HCT116 (cell line): ENCODE measurements at regions not wholly inside any gene's neighbourhood (a gene's known extent, or its start where the extent isn't known, plus 50 kb on each side); places are given as distances from the start of the nearest gene placed in this dataset.

Experiments
- ATAC-seq: fragments of 200-7000 bp; cut with Tn5 transposase; 2 replicates; pipeline ENCODE4 v1.9.1; 2020; ENCODE audit warnings: mild to moderate bottlenecking, moderate library complexity
- BruUV-seq: library from RNA; stranded (reverse); fragments of 400-500 nt; replicated peaks from 2 replicates; lab custom pipeline; 2021; lab: Mats Ljungman, UMichigan
- CTCF ChIA-PET: fragments of 300-600 bp; sonication (Branson Sonifier 250); formaldehyde crosslinking; loops from one replicate; lab custom pipeline; 2021; ENCODE audit warnings: antibody characterized with exemption; lab: Charles Lee
- POLR2A ChIA-PET: fragments of 300-600, 350-600 bp; sonication (Branson Sonifier 250); formaldehyde crosslinking; loops from one replicate; lab custom pipeline; 2021; ENCODE audit warnings: antibody characterized with exemption; lab: Charles Lee
- RAD21 ChIA-PET, 2 experiments: fragments of 300-600 bp; sonication (Branson Sonifier 250); formaldehyde crosslinking; loops; one replicate each; lab custom pipeline; 2023; ENCODE audit warnings: low total read pairs in 2 of 2; ENCODE audit not compliant: uncharacterized antibody in 2 of 2, unreplicated experiment in 2 of 2, low non-redundant PET in 1 of 2; lab: Charles Lee
- DNase-seq: peaks from one replicate; pipeline ENCODE4 v3.0.0-alpha.2; 2010; ENCODE audit warnings: low read depth, low spot score
- H2AFZ ChIP-seq: fragments of 200-600 bp; shearing (Covaris generic), sonication (generic); 2 replicates; pipeline ENCODE4 v1.6.1; 2017; ENCODE audit warnings: low read depth, mixed run types, mixed read lengths, antibody characterized with exemption, low read length; ENCODE audit not compliant: poor library complexity, severe bottlenecking
- H3K27ac ChIP-seq: 2 replicates; pipeline ENCODE4 v1.5.1; 2012; ENCODE audit warnings: low read depth, low read length
- H3K27me3 ChIP-seq: fragments of 200-600 bp; sonication (generic); 2 replicates; pipeline ENCODE4 v1.6.1; 2016; ENCODE audit warnings: mixed run types, low read length, mixed read lengths; ENCODE audit not compliant: insufficient read depth
- H3K36me3 ChIP-seq, 2 experiments: fragments of 200-500 bp in 1 of 2; fragments of 200-600 bp in 1 of 2; sonication (Bioruptor generic) in 1 of 2; sonication (generic) in 1 of 2; 2 replicates each; pipeline versions ENCODE4 v1.5.1 to v1.6.1; 2014 to 2016; ENCODE audit warnings: low read length in 2 of 2, inconsistent platforms in 1 of 2, mixed read lengths in 1 of 2, mixed run types in 1 of 2; ENCODE audit not compliant: insufficient read depth in 2 of 2, control insufficient read depth in 1 of 2
- H3K4me1 ChIP-seq, 2 experiments: fragments of 200-600 bp in 1 of 2; sonication (generic) in 1 of 2; 2 replicates each; pipeline versions ENCODE4 v1.5.1 to v1.6.1; 2012 to 2017; ENCODE audit warnings: low read length in 2 of 2, inconsistent platforms in 1 of 2, mild to moderate bottlenecking in 1 of 2, mixed read lengths in 1 of 2, mixed run types in 1 of 2, moderate library complexity in 1 of 2; ENCODE audit not compliant: insufficient read depth in 2 of 2, control insufficient read depth in 1 of 2
- H3K4me2 ChIP-seq: fragments of 200-600 bp; sonication (generic); 2 replicates; pipeline ENCODE4 v1.6.1; 2017; ENCODE audit warnings: mixed run types, low read length, mixed read lengths
- H3K4me3 ChIP-seq, 2 experiments: fragments of 200-600 bp in 1 of 2; sonication (generic) in 1 of 2; replicated peaks in 1 of 2; 2 replicates each; pipeline ENCODE4 v1.5.1; 2011 to 2016; ENCODE audit warnings: low read length in 2 of 2, control low read depth in 1 of 2, low read depth in 1 of 2, mild to moderate bottlenecking in 1 of 2, mixed read lengths in 1 of 2, mixed run types in 1 of 2
- H3K79me2 ChIP-seq: fragments of 200-600 bp; sonication (generic); 2 replicates; pipeline ENCODE4 v1.6.1; 2017; ENCODE audit warnings: mild to moderate bottlenecking, mixed run types, low read length, moderate library complexity, mixed read lengths; ENCODE audit not compliant: insufficient read depth
- H3K9ac ChIP-seq: fragments of 200-600 bp; sonication (generic); 2 replicates; pipeline ENCODE4 v1.6.1; 2016; ENCODE audit warnings: low read length, mixed read lengths
- H3K9me2 ChIP-seq: fragments of 200-600 bp; sonication (generic), shearing (Covaris generic); 2 replicates; pipeline ENCODE4 v1.6.1; 2017; ENCODE audit warnings: mixed run types, mild to moderate bottlenecking, moderate library complexity; ENCODE audit not compliant: insufficient read depth
- H3K9me3 ChIP-seq, 2 experiments: fragments of 200-500 bp in 1 of 2; fragments of 200-600 bp in 1 of 2; sonication (Bioruptor generic) in 1 of 2; sonication (generic) in 1 of 2; 2 replicates each; pipeline ENCODE4 v1.6.1; 2014 to 2017; ENCODE audit warnings: low read length in 2 of 2, mixed read lengths in 2 of 2, inconsistent platforms in 1 of 2, low read depth in 1 of 2, mild to moderate bottlenecking in 1 of 2, mixed run types in 1 of 2, moderate library complexity in 1 of 2; ENCODE audit not compliant: control insufficient read depth in 1 of 2, insufficient read depth in 1 of 2
- H4K20me1 ChIP-seq: fragments of 200-600 bp; sonication (generic), shearing (Covaris generic); 2 replicates; pipeline ENCODE4 v1.6.1; 2017; ENCODE audit warnings: mixed run types, mild to moderate bottlenecking, moderate library complexity; ENCODE audit not compliant: insufficient read depth
- CBX3 ChIP-seq: IDR thresholded peaks from 2 replicates; pipeline ENCODE4 v1.6.1; 2012; ENCODE audit warnings: low read depth
- EGR1 ChIP-seq: IDR thresholded peaks from 2 replicates; pipeline ENCODE4 v1.6.1; 2012; ENCODE audit warnings: low read depth
- EZH2 ChIP-seq: fragments of 200-600 bp; sonication (generic); IDR thresholded peaks from 2 replicates; pipeline ENCODE4 v1.6.1; 2017; ENCODE audit warnings: antibody characterized with exemption, mixed run types
- EZH2phosphoT487 ChIP-seq: fragments of 200-600 bp; IDR thresholded peaks from 2 replicates; pipeline ENCODE4 v1.6.1; 2018; ENCODE audit warnings: antibody characterized with exemption, borderline replicate concordance
- JUND ChIP-seq: IDR thresholded peaks from 2 replicates; pipeline ENCODE4 v1.6.1; 2012
- POLR2A ChIP-seq: IDR thresholded peaks from 2 replicates; pipeline ENCODE4 v1.7.0; 2011; ENCODE audit warnings: borderline replicate concordance; ENCODE audit not compliant: insufficient read depth, insufficient read length; ENCODE audit errors: extremely low read depth
- RAD21 ChIP-seq: IDR thresholded peaks from 2 replicates; pipeline ENCODE4 v1.6.1; 2012; ENCODE audit warnings: low read depth, mild to moderate bottlenecking
- REST ChIP-seq: IDR thresholded peaks from 2 replicates; pipeline ENCODE4 v1.6.1; 2012; ENCODE audit warnings: low read depth
- SP1 ChIP-seq: IDR thresholded peaks from 2 replicates; pipeline ENCODE4 v1.6.1; 2012; ENCODE audit warnings: low read depth
- SRF ChIP-seq: IDR thresholded peaks from 2 replicates; pipeline ENCODE4 v1.6.1; 2012; ENCODE audit warnings: low read depth
- YY1 ChIP-seq: IDR thresholded peaks from 2 replicates; pipeline ENCODE4 v1.6.1; 2011; ENCODE audit warnings: low read length, low read depth, moderate library complexity, mild to moderate bottlenecking; ENCODE audit not compliant: insufficient replicate concordance; ENCODE audit errors: extremely low read depth
- intact Hi-C: fragments of 100-400 bp; cut with micrococcal nuclease; formaldehyde crosslinking; loops from 2 replicates; pipeline ENCODE4 v1.10.0; 2022
- TF ChIP-seq, protein P1 (sequence below): IDR thresholded peaks from 2 replicates; pipeline ENCODE4 v1.6.1; 2012

GRCh38 chr5:4246447-4246846 lies 650.8 kb downstream of the IRX1 start:
- no peak for ATAC-seq
- Histone ChIP-seq H3K4me3 (no peak overlapping the region), H3K36me3 (no peaks in the 10 kb centered on the region), H4K20me1 (no peaks in the 10 kb centered on the region), H3K27me3 (no peaks in the 10 kb centered on the region), H3K27ac (no peak overlapping the region), H3K9me2 (no peaks in the 10 kb centered on the region), H3K9me3 (peaks cover 3 to 14% of the 10 kb centered on the region in 2 experiments; a peak in 2 of 4 replicates), H3K4me2 (no peak overlapping the region), H3K79me2 (no peaks in the 10 kb centered on the region), H3K4me1 (no peaks in the 10 kb centered on the region), H3K9ac (no peak overlapping the region), H2AFZ (no peak overlapping the region)
- DNase-seq: no peak
- RAD21 ChIA-PET: no interaction called here
- BruUV-seq: no TSS peak
- POLR2A ChIA-PET: no interaction called here
- intact Hi-C loops: no loop called here
- CTCF ChIA-PET: no interaction called here
- no peak for TF ChIP-seq YY1
- no peak for TF ChIP-seq SP1
- no peak for TF ChIP-seq EZH2phosphoT487
- TF ChIP-seq CBX3: no peak
- TF ChIP-seq REST: no peak
- no peak for TF ChIP-seq RAD21
- no peak for TF ChIP-seq EGR1
- TF ChIP-seq, protein P1, sequence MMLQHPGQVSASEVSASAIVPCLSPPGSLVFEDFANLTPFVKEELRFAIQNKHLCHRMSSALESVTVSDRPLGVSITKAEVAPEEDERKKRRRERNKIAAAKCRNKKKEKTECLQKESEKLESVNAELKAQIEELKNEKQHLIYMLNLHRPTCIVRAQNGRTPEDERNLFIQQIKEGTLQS: no peak
- no peak for TF ChIP-seq SRF
- TF ChIP-seq JUND: no peak
- TF ChIP-seq POLR2A: no peak
- no peak for TF ChIP-seq EZH2
